Panc1 (cell line): ENCODE measurements at regions not wholly inside any gene's neighbourhood (a gene's known extent, or its start where the extent isn't known, plus 50 kb on each side); places are given as distances from the start of the nearest gene placed in this dataset.

Source experiments
- ATAC-seq: fragments of 200-7000 bp; cut with Tn5 transposase; 2 replicates; pipeline ENCODE4 v1.9.1; 2020; ENCODE audit warnings: mild to moderate bottlenecking, moderate library complexity
- BruUV-seq: library from RNA; stranded (reverse); fragments of 400-500 nt; replicated peaks from 2 replicates; lab custom pipeline; 2021; lab: Mats Ljungman, UMichigan
- CTCF ChIA-PET: fragments of 300-600 bp; sonication (Branson Sonifier 250); formaldehyde crosslinking; loops from one replicate; lab custom pipeline; 2022; ENCODE audit warnings: antibody characterized with exemption; lab: Charles Lee
- POLR2A ChIA-PET: fragments of 300-600 bp; sonication (Branson Sonifier 250); formaldehyde crosslinking; loops from one replicate; lab custom pipeline; 2022; ENCODE audit warnings: antibody characterized with exemption; lab: Charles Lee
- DNase-seq: peaks from one replicate; pipeline ENCODE4 v3.0.0-alpha.2; 2010; ENCODE audit warnings: low read depth, low spot score
- H3K27ac ChIP-seq: 2 replicates; pipeline ENCODE4 v1.5.1; 2011; ENCODE audit warnings: mild to moderate bottlenecking, low read length, inconsistent platforms
- H3K27me3 ChIP-seq: fragments of 200-500 bp; sonication (Bioruptor generic); 2 replicates; pipeline ENCODE4 v1.6.0; 2014; ENCODE audit warnings: low read length, inconsistent platforms; ENCODE audit not compliant: control insufficient read depth, insufficient read depth
- H3K36me3 ChIP-seq: fragments of 200-500 bp; sonication (Bioruptor generic); 2 replicates; pipeline ENCODE4 v1.5.1; 2014; ENCODE audit warnings: inconsistent platforms, mild to moderate bottlenecking, low read length, moderate library complexity; ENCODE audit not compliant: control insufficient read depth, insufficient read depth
- H3K4me1 ChIP-seq: 2 replicates; pipeline ENCODE4 v1.5.1; 2011; ENCODE audit warnings: inconsistent platforms, mild to moderate bottlenecking, low read length, moderate library complexity; ENCODE audit not compliant: control insufficient read depth, insufficient read depth
- H3K4me3 ChIP-seq, 2 experiments: 2 replicates each; pipeline ENCODE4 v1.5.1; 2011 to 2012; ENCODE audit warnings: low read depth in 2 of 2, low read length in 2 of 2, mild to moderate bottlenecking in 2 of 2, inconsistent platforms in 1 of 2, moderate library complexity in 1 of 2
- H3K9me3 ChIP-seq: fragments of 200-500 bp; sonication (Bioruptor generic); 2 replicates; pipeline ENCODE4 v1.5.1; 2014; ENCODE audit warnings: low read depth, mild to moderate bottlenecking, inconsistent platforms, low read length, moderate library complexity; ENCODE audit not compliant: control insufficient read depth, insufficient read depth
- POLR2AphosphoS5 ChIP-seq: IDR thresholded peaks from 2 replicates; pipeline ENCODE4 v1.6.1; 2012; ENCODE audit warnings: mild to moderate bottlenecking, low read depth, low read length, moderate library complexity
- SIN3A ChIP-seq: IDR thresholded peaks from 2 replicates; pipeline ENCODE4 v1.6.1; 2012; ENCODE audit warnings: low read depth, mild to moderate bottlenecking, low read length, moderate library complexity, borderline replicate concordance; ENCODE audit not compliant: insufficient read depth
- TCF7L2 ChIP-seq: IDR thresholded peaks from 2 replicates; pipeline ENCODE4 v1.6.1; 2011; ENCODE audit warnings: mild to moderate bottlenecking, low read depth, low read length, inconsistent platforms
- in situ Hi-C: cut with HindIII; loops from 2 replicates; pipeline ENCODE4 v1.10.0; 2016; ENCODE audit warnings: low sequenced_read_pairs, low pct_unique_long_range_greater_than_20kb
- intact Hi-C: fragments of 100-400 bp; cut with micrococcal nuclease; formaldehyde crosslinking; loops from one replicate; pipeline ENCODE4 v1.10.0; 2022; ENCODE audit not compliant: unreplicated experiment
- TF ChIP-seq, protein P1 (sequence below), 2 experiments: IDR thresholded peaks; 2 replicates each; pipeline ENCODE4 v1.6.1; 2011 to 2012; ENCODE audit warnings: low read depth in 2 of 2, control low read depth in 1 of 2, low read length in 1 of 2, mild to moderate bottlenecking in 1 of 2, moderate library complexity in 1 of 2; ENCODE audit not compliant: insufficient read depth in 1 of 2
- TF ChIP-seq, protein P2 (sequence below): fragments of 450-650 bp; IDR thresholded peaks from 2 replicates; pipeline ENCODE4 v1.5.1; 2017; ENCODE audit warnings: mild to moderate bottlenecking

DNA sequence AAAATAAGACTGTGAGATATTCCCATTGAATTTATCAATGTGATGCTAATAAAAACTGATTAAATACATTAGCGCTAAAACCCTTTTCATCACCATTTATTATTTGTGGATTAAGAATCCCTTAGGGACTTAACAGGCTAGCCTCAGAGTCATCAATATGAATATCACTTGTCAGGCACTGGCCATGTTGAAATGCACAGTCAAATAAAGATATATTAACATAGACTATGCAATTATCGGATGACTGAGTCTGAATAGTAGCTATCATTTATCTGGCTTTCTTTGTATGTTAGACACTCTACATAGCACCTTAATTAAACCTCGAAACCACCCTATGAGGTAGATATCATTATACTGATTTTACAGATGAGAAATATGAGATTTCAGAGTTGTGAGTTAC lies 213.6 kb downstream of the RDH14 start:
- CTCF ChIA-PET, result no interaction called here
- no TSS peak for BruUV-seq
- intact Hi-C loops, result no loop called here
- TF ChIP-seq TCF7L2 (no peak), POLR2AphosphoS5 (no peak)
- DNase-seq (no peak), ATAC-seq (no peak)
- no peak overlapping the region for H3K27ac ChIP-seq
- POLR2A ChIA-PET, result no interaction called here
- H3K27me3 ChIP-seq, result no peaks in the 10 kb centered on the region
- in situ Hi-C loops, result no loop called here
- H3K36me3 ChIP-seq, result no peaks in the 10 kb centered on the region
- H3K4me1 ChIP-seq, result no peaks in the 10 kb centered on the region
- H3K9me3 ChIP-seq, result no peaks in the 10 kb centered on the region
- no peak overlapping the region for H3K4me3 ChIP-seq

DNA sequence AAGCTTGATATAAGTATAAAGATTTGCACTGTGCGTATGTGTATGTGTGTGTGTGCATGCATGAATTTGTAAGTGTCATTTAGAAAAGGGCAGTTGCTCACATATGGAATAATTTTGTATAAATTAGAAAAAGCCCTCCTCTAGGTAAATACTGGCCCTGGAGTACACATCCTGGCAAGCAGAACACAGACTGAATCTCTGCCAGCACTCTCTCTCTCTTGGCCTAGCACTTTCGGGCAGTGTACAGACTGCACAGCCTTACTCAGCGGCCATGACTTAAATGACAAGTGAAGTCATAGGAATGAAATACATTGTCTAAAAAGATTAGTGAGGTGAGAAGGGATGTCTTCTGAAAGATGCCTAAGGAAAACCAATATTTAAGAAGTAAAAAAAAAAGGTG lies 214.1 kb downstream of the RDH14 start:
- Histone ChIP-seq H3K27ac (no peak overlapping the region), H3K4me3 (no peak overlapping the region), H3K9me3 (no peaks in the 10 kb centered on the region), H3K27me3 (no peaks in the 10 kb centered on the region), H3K4me1 (no peaks in the 10 kb centered on the region), H3K36me3 (no peaks in the 10 kb centered on the region)
- intact Hi-C loops (no loop called here), in situ Hi-C loops (no loop called here)
- ChIA-PET POLR2A (no interaction called here), CTCF (no interaction called here)
- TF ChIP-seq TCF7L2, result no peak
- no TSS peak for BruUV-seq
- ATAC-seq (no peak), DNase-seq (no peak)

DNA sequence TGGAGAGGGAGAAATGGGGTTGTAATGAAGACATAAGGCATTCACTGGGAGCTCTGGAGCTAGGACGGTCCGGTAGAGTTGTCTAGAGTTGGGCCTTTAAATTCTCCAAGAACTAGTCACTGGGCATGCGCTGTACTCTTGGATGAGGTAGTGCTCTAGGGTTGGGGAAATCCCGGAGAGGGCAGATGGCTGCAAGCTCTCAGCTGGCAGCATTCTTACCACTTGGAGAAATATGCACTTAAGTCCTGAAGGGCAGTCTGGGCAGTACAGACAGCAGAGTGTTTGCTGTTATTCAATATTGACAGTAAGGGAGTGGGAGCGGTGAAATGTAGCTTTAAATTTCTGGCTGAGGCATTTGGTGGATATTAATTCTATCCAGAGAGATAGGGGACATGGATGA lies 214.6 kb downstream of the RDH14 start:
- in situ Hi-C loops, result no loop called here

More for the DNA sequence above, 214.6 kb downstream of the RDH14 start:
- intact Hi-C loops, result no loop called here
- H3K36me3 ChIP-seq, result no peaks in the 10 kb centered on the region
- H3K4me1 ChIP-seq, result no peaks in the 10 kb centered on the region
- no peak for ATAC-seq
- no peak overlapping the region for H3K27ac ChIP-seq
- DNase-seq, result no peak
- TF ChIP-seq, protein P1, sequence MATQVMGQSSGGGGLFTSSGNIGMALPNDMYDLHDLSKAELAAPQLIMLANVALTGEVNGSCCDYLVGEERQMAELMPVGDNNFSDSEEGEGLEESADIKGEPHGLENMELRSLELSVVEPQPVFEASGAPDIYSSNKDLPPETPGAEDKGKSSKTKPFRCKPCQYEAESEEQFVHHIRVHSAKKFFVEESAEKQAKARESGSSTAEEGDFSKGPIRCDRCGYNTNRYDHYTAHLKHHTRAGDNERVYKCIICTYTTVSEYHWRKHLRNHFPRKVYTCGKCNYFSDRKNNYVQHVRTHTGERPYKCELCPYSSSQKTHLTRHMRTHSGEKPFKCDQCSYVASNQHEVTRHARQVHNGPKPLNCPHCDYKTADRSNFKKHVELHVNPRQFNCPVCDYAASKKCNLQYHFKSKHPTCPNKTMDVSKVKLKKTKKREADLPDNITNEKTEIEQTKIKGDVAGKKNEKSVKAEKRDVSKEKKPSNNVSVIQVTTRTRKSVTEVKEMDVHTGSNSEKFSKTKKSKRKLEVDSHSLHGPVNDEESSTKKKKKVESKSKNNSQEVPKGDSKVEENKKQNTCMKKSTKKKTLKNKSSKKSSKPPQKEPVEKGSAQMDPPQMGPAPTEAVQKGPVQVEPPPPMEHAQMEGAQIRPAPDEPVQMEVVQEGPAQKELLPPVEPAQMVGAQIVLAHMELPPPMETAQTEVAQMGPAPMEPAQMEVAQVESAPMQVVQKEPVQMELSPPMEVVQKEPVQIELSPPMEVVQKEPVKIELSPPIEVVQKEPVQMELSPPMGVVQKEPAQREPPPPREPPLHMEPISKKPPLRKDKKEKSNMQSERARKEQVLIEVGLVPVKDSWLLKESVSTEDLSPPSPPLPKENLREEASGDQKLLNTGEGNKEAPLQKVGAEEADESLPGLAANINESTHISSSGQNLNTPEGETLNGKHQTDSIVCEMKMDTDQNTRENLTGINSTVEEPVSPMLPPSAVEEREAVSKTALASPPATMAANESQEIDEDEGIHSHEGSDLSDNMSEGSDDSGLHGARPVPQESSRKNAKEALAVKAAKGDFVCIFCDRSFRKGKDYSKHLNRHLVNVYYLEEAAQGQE (IDR thresholded peaks at IDR 0.05; ENCODE audit: insufficient read depth in 1 of 2, low read depth in 2 of 2, low read length in 1 of 2), result no peak
- TF ChIP-seq SIN3A, result no peak
- no peak for TF ChIP-seq TCF7L2
- no peak for TF ChIP-seq POLR2AphosphoS5
- TF ChIP-seq, protein P2, sequence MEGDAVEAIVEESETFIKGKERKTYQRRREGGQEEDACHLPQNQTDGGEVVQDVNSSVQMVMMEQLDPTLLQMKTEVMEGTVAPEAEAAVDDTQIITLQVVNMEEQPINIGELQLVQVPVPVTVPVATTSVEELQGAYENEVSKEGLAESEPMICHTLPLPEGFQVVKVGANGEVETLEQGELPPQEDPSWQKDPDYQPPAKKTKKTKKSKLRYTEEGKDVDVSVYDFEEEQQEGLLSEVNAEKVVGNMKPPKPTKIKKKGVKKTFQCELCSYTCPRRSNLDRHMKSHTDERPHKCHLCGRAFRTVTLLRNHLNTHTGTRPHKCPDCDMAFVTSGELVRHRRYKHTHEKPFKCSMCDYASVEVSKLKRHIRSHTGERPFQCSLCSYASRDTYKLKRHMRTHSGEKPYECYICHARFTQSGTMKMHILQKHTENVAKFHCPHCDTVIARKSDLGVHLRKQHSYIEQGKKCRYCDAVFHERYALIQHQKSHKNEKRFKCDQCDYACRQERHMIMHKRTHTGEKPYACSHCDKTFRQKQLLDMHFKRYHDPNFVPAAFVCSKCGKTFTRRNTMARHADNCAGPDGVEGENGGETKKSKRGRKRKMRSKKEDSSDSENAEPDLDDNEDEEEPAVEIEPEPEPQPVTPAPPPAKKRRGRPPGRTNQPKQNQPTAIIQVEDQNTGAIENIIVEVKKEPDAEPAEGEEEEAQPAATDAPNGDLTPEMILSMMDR, result no peak
- no peak overlapping the region for H3K4me3 ChIP-seq
- BruUV-seq, result no TSS peak
- no peaks in the 10 kb centered on the region for H3K9me3 ChIP-seq
- ChIA-PET POLR2A (no interaction called here), CTCF (no interaction called here)
- H3K27me3 ChIP-seq, result no peaks in the 10 kb centered on the region
